Activated CD8-positive, alpha-beta memory T cell treated with anti-CD3 and anti-CD28 coated beads, Interleukin-2, amount 10 ng/mL, durations not matched to agents 7 days and 5 days (primary cell): ENCODE measurements at regions not wholly inside any gene's neighbourhood (a gene's known extent, or its start where the extent isn't known, plus 50 kb on each side); places are given as distances from the start of the nearest gene placed in this dataset.

Source experiments
- ATAC-seq: fragments of 150-1000 bp; cut with Tn5 transposase; one replicate; pipeline ENCODE4 v1.10.0; 2021; ENCODE audit warnings: moderate library complexity
- CTCF ChIA-PET: fragments of 350-600 bp; sonication (Branson Sonifier 250); formaldehyde crosslinking; loops from one replicate; lab custom pipeline; 2021; ENCODE audit warnings: antibody characterized with exemption; lab: Charles Lee
- DNase-seq: peaks from one replicate; pipeline ENCODE4 v3.0.0-alpha.2; 2020
- H3K27ac Mint-ChIP-seq: one replicate; pipeline ENCODE4 v1.8.0; 2021; ENCODE audit warnings: mild to moderate bottlenecking, mixed read lengths
- H3K27me3 Mint-ChIP-seq: one replicate; pipeline ENCODE4 v1.8.0; 2021; ENCODE audit warnings: mixed read lengths
- H3K36me3 Mint-ChIP-seq: one replicate; pipeline ENCODE4 v1.8.0; 2021; ENCODE audit warnings: mild to moderate bottlenecking, mixed read lengths
- H3K4me1 Mint-ChIP-seq: one replicate; pipeline ENCODE4 v1.8.0; 2021; ENCODE audit warnings: mixed read lengths
- H3K4me3 Mint-ChIP-seq: one replicate; pipeline ENCODE4 v1.8.0; 2021; ENCODE audit warnings: mild to moderate bottlenecking, moderate library complexity, mixed read lengths
- H3K9me3 Mint-ChIP-seq: one replicate; pipeline ENCODE4 v1.8.0; 2022; ENCODE audit warnings: low read depth, mixed read lengths

GRCh38 chr9:1294641-1295258 is 244.6 kb downstream of the DMRT2 start:
- no peak for DNase-seq
- H3K4me3 Mint-ChIP-seq = no peak overlapping the region
- H3K36me3 Mint-ChIP-seq = no peaks in the 10 kb centered on the region
- H3K27me3 Mint-ChIP-seq = no peaks in the 10 kb centered on the region
- no peaks in the 10 kb centered on the region for H3K9me3 Mint-ChIP-seq
- CTCF ChIA-PET = no interaction called here
- ATAC-seq = no peak
- no peaks in the 10 kb centered on the region for H3K4me1 Mint-ChIP-seq
- no peak overlapping the region for H3K27ac Mint-ChIP-seq

- Mint-ChIP-seq H3K9me3 (no peaks in the 10 kb centered on the region), H3K4me3 (no peak overlapping the region), H3K36me3 (no peaks in the 10 kb centered on the region), H3K27me3 (no peaks in the 10 kb centered on the region), H3K4me1 (no peaks in the 10 kb centered on the region), H3K27ac (no peak overlapping the region)
- no peak for ATAC-seq
- no peak for DNase-seq
- CTCF ChIA-PET = no interaction called here
These were observed 246.2 kb downstream of the DMRT2 start for GRCh38 chr9:1296331-1296730.

GRCh38 chr9:1298046-1298445 is 247.9 kb downstream of the DMRT2 start:
- DNase-seq (no peak), ATAC-seq (no peak)
- no peaks in the 10 kb centered on the region for H3K4me1 Mint-ChIP-seq
- H3K36me3 Mint-ChIP-seq = no peaks in the 10 kb centered on the region
- H3K4me3 Mint-ChIP-seq = no peak overlapping the region
- H3K27me3 Mint-ChIP-seq = no peaks in the 10 kb centered on the region
- H3K27ac Mint-ChIP-seq = no peak overlapping the region
- H3K9me3 Mint-ChIP-seq = no peaks in the 10 kb centered on the region
- CTCF ChIA-PET = no interaction called here

DNA sequence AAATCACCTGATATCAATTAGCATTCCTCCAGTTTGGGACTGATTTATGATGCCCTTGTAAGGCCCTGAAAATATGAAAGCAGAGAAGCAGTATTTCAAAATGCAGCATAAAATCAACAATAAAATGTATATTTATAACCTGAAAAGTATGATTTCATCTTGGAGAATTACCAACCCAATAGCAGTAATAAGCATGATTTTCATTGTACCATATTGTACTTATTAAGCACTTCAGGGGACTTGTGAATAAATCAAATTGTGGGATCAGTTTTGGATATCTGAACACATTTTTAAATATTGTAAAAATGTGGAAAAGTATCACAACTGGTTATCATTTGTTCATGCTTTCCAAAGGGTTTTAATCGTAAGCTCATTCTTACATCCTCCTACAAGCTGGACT is 250.8 kb downstream of the DMRT2 start:
- CTCF ChIA-PET = no interaction called here

DNA sequence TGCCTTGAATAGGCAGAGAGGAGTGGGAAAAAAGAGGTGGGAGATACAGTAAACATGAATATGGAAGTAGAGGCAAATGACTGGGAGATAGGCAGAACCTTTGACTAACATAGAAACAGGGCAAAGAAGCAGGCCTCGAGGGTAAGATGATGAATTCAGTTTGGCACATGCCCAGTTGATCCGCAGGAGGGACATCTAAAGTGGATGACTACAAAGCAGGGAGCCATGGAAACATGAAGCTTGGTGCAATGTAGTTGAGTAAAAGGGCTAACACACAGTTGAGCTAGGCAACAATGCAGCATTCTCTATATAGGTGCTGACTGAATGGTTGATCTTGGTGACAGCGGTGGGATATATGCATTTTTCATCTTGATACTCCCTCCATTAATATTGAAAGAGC is 253.8 kb downstream of the DMRT2 start:
- H3K27me3 Mint-ChIP-seq = no peaks in the 10 kb centered on the region
- no peaks in the 10 kb centered on the region for H3K9me3 Mint-ChIP-seq
- H3K36me3 Mint-ChIP-seq = no peaks in the 10 kb centered on the region
- H3K27ac Mint-ChIP-seq = no peak overlapping the region
- ATAC-seq = no peak
- CTCF ChIA-PET = no interaction called here
- H3K4me3 Mint-ChIP-seq = no peak overlapping the region
- H3K4me1 Mint-ChIP-seq = no peaks in the 10 kb centered on the region
- DNase-seq = no peak

More for the DNA sequence above, 250.8 kb downstream of the DMRT2 start:
- Mint-ChIP-seq H3K4me1 (no peaks in the 10 kb centered on the region), H3K27me3 (no peaks in the 10 kb centered on the region), H3K27ac (no peak overlapping the region), H3K4me3 (no peak overlapping the region), H3K36me3 (no peaks in the 10 kb centered on the region), H3K9me3 (no peaks in the 10 kb centered on the region)
- no peak for ATAC-seq
- no peak for DNase-seq

GRCh38 chr9:1311462-1312042 is 261.4 kb downstream of the DMRT2 start:
- no peaks in the 10 kb centered on the region for H3K36me3 Mint-ChIP-seq
- no peaks in the 10 kb centered on the region for H3K4me1 Mint-ChIP-seq
- no peak for ATAC-seq
- no peaks in the 10 kb centered on the region for H3K27me3 Mint-ChIP-seq
- no peak for DNase-seq
- peaks cover under 1% of the 10 kb centered on the region for H3K9me3 Mint-ChIP-seq
- no peak overlapping the region for H3K27ac Mint-ChIP-seq
- no peak overlapping the region for H3K4me3 Mint-ChIP-seq
- CTCF ChIA-PET = no interaction called here

GRCh38 chr9:1319436-1319835 is 269.3 kb downstream of the DMRT2 start:
- Mint-ChIP-seq H3K4me1 (no peaks in the 10 kb centered on the region), H3K27me3 (no peaks in the 10 kb centered on the region), H3K36me3 (no peaks in the 10 kb centered on the region), H3K9me3 (peaks cover 2% of the 10 kb centered on the region), H3K27ac (no peak overlapping the region), H3K4me3 (no peak overlapping the region)
- DNase-seq = no peak
- CTCF ChIA-PET = no interaction called here
- ATAC-seq = no peak

DNA sequence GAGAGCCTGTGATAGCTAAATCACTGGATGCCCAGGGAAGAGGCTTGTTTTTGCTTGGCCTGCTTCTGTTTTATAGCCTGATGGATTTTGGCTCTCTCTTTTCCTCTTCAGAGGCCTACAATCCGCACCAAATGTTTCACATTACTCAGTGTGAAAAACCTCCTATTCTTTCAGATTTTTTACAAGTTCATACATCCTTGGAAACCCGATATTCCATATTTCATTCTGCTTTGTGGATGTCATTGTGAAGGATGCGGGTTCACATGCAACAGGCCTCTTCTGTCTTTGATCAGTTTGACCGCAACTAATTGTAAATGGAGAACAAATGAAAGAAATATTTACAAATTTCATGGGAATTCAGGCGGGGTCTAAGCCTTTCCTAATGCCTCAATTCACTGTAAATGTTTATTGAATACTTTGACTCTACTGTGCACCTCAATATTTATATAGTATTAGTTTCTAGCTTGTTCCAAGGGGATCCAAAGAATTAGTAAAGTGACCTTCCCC is 269.9 kb downstream of the DMRT2 start:
- no peaks in the 10 kb centered on the region for H3K27me3 Mint-ChIP-seq

GRCh38 chr9:1320607-1321195 is 270.5 kb downstream of the DMRT2 start:
- H3K4me1 Mint-ChIP-seq = no peaks in the 10 kb centered on the region

More for the DNA sequence above, 269.9 kb downstream of the DMRT2 start:
- H3K27ac Mint-ChIP-seq = no peak overlapping the region
- CTCF ChIA-PET = no interaction called here
- H3K36me3 Mint-ChIP-seq = no peaks in the 10 kb centered on the region
- H3K4me1 Mint-ChIP-seq = no peaks in the 10 kb centered on the region
- DNase-seq = no peak
- H3K4me3 Mint-ChIP-seq = no peak overlapping the region
- ATAC-seq = no peak
- peaks cover 2% of the 10 kb centered on the region for H3K9me3 Mint-ChIP-seq

GRCh38 chr9:1327467-1327866 is 277.3 kb downstream of the DMRT2 start:
- Mint-ChIP-seq H3K36me3 (no peaks in the 10 kb centered on the region), H3K27me3 (no peaks in the 10 kb centered on the region), H3K27ac (no peak overlapping the region), H3K9me3 (no peaks in the 10 kb centered on the region), H3K4me1 (no peaks in the 10 kb centered on the region), H3K4me3 (no peak overlapping the region)
- DNase-seq (no peak), ATAC-seq (no peak)
- CTCF ChIA-PET = no interaction called here

More at GRCh38 chr9:1320607-1321195, 270.5 kb downstream of the DMRT2 start:
- ATAC-seq (no peak), DNase-seq (no peak)
- H3K27me3 Mint-ChIP-seq = no peaks in the 10 kb centered on the region
- H3K4me3 Mint-ChIP-seq = no peak overlapping the region
- CTCF ChIA-PET = no interaction called here
- no peak overlapping the region for H3K27ac Mint-ChIP-seq
- peaks cover 2% of the 10 kb centered on the region for H3K9me3 Mint-ChIP-seq
- H3K36me3 Mint-ChIP-seq = no peaks in the 10 kb centered on the region

- Mint-ChIP-seq H3K27me3 (no peaks in the 10 kb centered on the region), H3K4me1 (no peaks in the 10 kb centered on the region)
These were observed 278.2 kb downstream of the DMRT2 start for GRCh38 chr9:1328341-1328740.

GRCh38 chr9:1331546-1332038 is 281.4 kb downstream of the DMRT2 start:
- Mint-ChIP-seq H3K4me1 (no peaks in the 10 kb centered on the region), H3K9me3 (no peaks in the 10 kb centered on the region), H3K4me3 (no peak overlapping the region), H3K27ac (no peak overlapping the region), H3K27me3 (no peaks in the 10 kb centered on the region), H3K36me3 (no peaks in the 10 kb centered on the region)
- CTCF ChIA-PET = no interaction called here
- DNase-seq (no peak), ATAC-seq (no peak)

More at GRCh38 chr9:1328341-1328740, 278.2 kb downstream of the DMRT2 start:
- H3K36me3 Mint-ChIP-seq = no peaks in the 10 kb centered on the region
- ATAC-seq (no peak), DNase-seq (no peak)
- H3K4me3 Mint-ChIP-seq = no peak overlapping the region
- CTCF ChIA-PET = no interaction called here
- no peak overlapping the region for H3K27ac Mint-ChIP-seq
- no peaks in the 10 kb centered on the region for H3K9me3 Mint-ChIP-seq

GRCh38 chr9:1332156-1332555 is 282.0 kb downstream of the DMRT2 start:
- Mint-ChIP-seq H3K4me1 (no peaks in the 10 kb centered on the region), H3K4me3 (no peak overlapping the region), H3K36me3 (no peaks in the 10 kb centered on the region), H3K27me3 (no peaks in the 10 kb centered on the region), H3K9me3 (no peaks in the 10 kb centered on the region), H3K27ac (no peak overlapping the region)
- ATAC-seq = no peak
- no peak for DNase-seq
- CTCF ChIA-PET = no interaction called here

DNA sequence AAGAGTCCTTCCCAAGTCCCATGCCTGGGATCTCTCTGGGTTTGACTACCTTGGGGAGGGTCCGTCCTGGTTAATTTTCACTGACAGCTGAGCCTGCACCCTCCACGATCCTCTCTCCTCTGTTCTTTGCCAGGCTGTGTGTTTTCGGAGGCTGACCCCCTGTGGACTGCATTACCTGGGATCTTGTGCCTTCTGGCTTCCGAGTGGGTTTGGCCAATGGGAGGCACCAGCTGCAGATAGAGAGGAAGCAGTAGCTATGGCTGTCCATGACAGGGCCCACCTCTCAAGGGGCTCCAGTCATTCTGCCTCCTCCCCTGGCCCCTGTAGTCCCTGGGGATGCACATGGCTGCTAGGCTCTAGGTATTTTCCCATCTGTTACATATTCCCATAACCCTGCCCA is 285.0 kb downstream of the DMRT2 start:
- ATAC-seq = no peak
- no peak for DNase-seq
- CTCF ChIA-PET = no interaction called here

More for the DNA sequence above, 285.0 kb downstream of the DMRT2 start:
- no peaks in the 10 kb centered on the region for H3K36me3 Mint-ChIP-seq
- no peaks in the 10 kb centered on the region for H3K4me1 Mint-ChIP-seq
- no peak overlapping the region for H3K4me3 Mint-ChIP-seq
- H3K9me3 Mint-ChIP-seq = no peaks in the 10 kb centered on the region
- H3K27ac Mint-ChIP-seq = no peak overlapping the region
- no peaks in the 10 kb centered on the region for H3K27me3 Mint-ChIP-seq
